HEK293 (cell line): ENCODE measurements at regions not wholly inside any gene's neighbourhood (a gene's known extent, or its start where the extent isn't known, plus 50 kb on each side); places are given as distances from the start of the nearest gene placed in this dataset.

Source experiments
- CTCF ChIP-seq: fragments of 450-650 bp; formaldehyde crosslinking; IDR thresholded peaks from 2 replicates; pipeline ENCODE4 v1.5.1; 2016; ENCODE audit warnings: missing biosample characterization, missing genetic modification characterization
- MZF1 ChIP-seq: fragments of 450-650 bp; formaldehyde crosslinking; IDR thresholded peaks from 2 replicates; pipeline ENCODE4 v1.5.1; 2017; ENCODE audit warnings: missing biosample characterization, missing genetic modification characterization, borderline replicate concordance
- ZNF23 ChIP-seq: fragments of 450-650 bp; formaldehyde crosslinking; IDR thresholded peaks from 2 replicates; pipeline ENCODE4 v1.5.1; 2016; ENCODE audit warnings: missing biosample characterization, missing genetic modification characterization, borderline replicate concordance
- ZNF76 ChIP-seq: fragments of 450-650 bp; formaldehyde crosslinking; IDR thresholded peaks from 2 replicates; pipeline ENCODE4; 2016; ENCODE audit warnings: low read depth, missing biosample characterization, missing genetic modification characterization, borderline replicate concordance

DNA sequence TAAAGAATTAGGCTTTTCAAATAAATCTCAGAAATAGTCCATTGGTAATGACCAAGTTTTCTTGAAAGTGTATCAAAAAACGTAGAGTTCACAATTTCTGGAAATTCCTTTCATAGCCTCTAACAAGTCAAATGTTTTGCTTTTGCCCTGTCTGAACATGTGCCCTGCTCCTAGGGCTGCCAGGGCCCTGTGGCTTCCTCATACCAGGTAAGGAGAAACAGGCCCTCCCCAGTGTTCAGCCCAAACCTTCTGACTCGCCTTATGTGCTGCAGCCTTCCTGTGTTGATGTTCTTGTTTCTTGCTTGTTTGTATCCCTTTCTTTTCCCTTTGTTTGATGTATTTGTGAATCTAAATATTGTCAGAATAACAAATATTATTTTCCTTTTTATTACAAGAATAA, 146.1 kb upstream of the PACRGL start:
- TF ChIP-seq ZNF23 (tag by site-specific recombination) (no peak), MZF1 (tag by site-specific recombination) (no peak), ZNF76 (tag by site-specific recombination) (no peak), CTCF (no peak)
